PC-3 (cell line): ENCODE measurements at regions not wholly inside any gene's neighbourhood (a gene's known extent, or its start where the extent isn't known, plus 50 kb on each side); places are given as distances from the start of the nearest gene placed in this dataset.

Source experiments
- EZH2 ChIP-seq: fragments of 300-600 bp; sonication (generic); IDR thresholded peaks from one replicate; pipeline ENCODE4 v1.6.1; 2017; ENCODE audit warnings: antibody characterized with exemption, mild to moderate bottlenecking, low read length; ENCODE audit not compliant: unreplicated experiment
- TF ChIP-seq, protein P1 (sequence below): fragments of 300-600 bp; sonication (generic); conservative IDR thresholded peaks from 2 replicates; pipeline ENCODE4 v1.5.1; 2017; ENCODE audit warnings: antibody characterized with exemption, low read depth, mild to moderate bottlenecking, low read length

DNA sequence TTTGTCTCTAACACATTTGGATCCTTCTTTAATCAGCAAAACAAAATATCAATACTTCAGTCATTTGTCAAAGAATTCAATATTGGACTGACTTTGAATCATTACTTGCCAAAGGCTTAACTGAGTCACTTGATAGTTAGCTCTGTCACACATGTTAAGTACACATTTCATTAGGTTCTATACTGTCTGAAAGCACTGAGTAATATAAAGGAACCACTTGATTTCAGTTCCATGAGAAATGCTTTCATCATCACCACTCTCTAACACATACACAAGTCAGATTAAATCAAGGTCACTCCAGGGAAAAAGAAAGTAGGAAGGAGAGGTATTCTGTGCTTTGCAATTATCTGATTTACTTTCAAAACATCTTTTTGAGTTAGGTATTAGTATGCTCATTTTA lies 1233.1 kb downstream of the C4orf33 start:
- TF ChIP-seq, protein P1, sequence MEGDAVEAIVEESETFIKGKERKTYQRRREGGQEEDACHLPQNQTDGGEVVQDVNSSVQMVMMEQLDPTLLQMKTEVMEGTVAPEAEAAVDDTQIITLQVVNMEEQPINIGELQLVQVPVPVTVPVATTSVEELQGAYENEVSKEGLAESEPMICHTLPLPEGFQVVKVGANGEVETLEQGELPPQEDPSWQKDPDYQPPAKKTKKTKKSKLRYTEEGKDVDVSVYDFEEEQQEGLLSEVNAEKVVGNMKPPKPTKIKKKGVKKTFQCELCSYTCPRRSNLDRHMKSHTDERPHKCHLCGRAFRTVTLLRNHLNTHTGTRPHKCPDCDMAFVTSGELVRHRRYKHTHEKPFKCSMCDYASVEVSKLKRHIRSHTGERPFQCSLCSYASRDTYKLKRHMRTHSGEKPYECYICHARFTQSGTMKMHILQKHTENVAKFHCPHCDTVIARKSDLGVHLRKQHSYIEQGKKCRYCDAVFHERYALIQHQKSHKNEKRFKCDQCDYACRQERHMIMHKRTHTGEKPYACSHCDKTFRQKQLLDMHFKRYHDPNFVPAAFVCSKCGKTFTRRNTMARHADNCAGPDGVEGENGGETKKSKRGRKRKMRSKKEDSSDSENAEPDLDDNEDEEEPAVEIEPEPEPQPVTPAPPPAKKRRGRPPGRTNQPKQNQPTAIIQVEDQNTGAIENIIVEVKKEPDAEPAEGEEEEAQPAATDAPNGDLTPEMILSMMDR = no peak
- TF ChIP-seq EZH2 = no peak
